K562 (cell line): ENCODE measurements at regions not wholly inside any gene's neighbourhood (a gene's known extent, or its start where the extent isn't known, plus 50 kb on each side); places are given as distances from the start of the nearest gene placed in this dataset.
A peak's percentile ranks its signal among the peaks of the same experiment; 100 is the strongest.

Source experiments
- ATAC-seq: fragments of 200-7000 bp; cut with Tn5 transposase; 3 replicates; pipeline ENCODE4 v1.9.1; 2020; ENCODE audit warnings: moderate library complexity
- BruUV-seq: library from RNA; stranded (reverse); fragments of 400-500 nt; replicated peaks from 2 replicates; lab custom pipeline; 2021; lab: Mats Ljungman, UMichigan
- CTCF ChIA-PET: fragments of 300-600 bp; formaldehyde crosslinking; extraction: SDS; loops from one replicate; lab custom pipeline; 2021; ENCODE audit warnings: low intra/inter-chr PET ratio; lab: Yijun Ruan, JAX
- POLR2A ChIA-PET: fragments of 300-600, 350-650 bp; sonication (Branson Sonifier 250); formaldehyde crosslinking; extraction: SDS; loops from one replicate; lab custom pipeline; 2021; ENCODE audit warnings: antibody characterized with exemption, inconsistent platforms; lab: Yijun Ruan, JAX
- DNase-seq, 4 experiments: peaks; one replicate each; pipeline versions ENCODE4 v3.0.0 to v3.0.0-alpha.2; 2011 to 2018; ENCODE audit warnings: low spot score in 3 of 4, mixed read lengths in 3 of 4; ENCODE audit errors: extremely low read depth in 1 of 4
- FAIRE-seq: peaks from 2 replicates; lab custom pipeline; 2011; peaks lifted over from hg19 to GRCh38; lab: Jason Lieb, UNC
- H2AFZ ChIP-seq: 2 replicates; pipeline ENCODE4 v1.6.0; 2011; ENCODE audit warnings: low read depth, low read length, control low read depth, inconsistent platforms
- H3K27ac ChIP-seq: fragments of 200-600 bp; 3 replicates; pipeline ENCODE4 v1.8.0; 2011; ENCODE audit warnings: low read depth, mild to moderate bottlenecking, control low read depth, inconsistent platforms, low read length, moderate library complexity, mixed read lengths; ENCODE audit errors: extremely low read depth
- H3K27me3 ChIP-seq, 2 experiments: fragments of 300-600 bp in 1 of 2; 2 replicates in 1 of 2; 3 replicates in 1 of 2; pipeline versions ENCODE4 v1.6.0 to v1.8.0; 2011; ENCODE audit warnings: inconsistent platforms in 2 of 2, low read length in 2 of 2, mild to moderate bottlenecking in 1 of 2, mixed read lengths in 1 of 2, moderate library complexity in 1 of 2; ENCODE audit not compliant: control insufficient read depth in 2 of 2, insufficient read depth in 2 of 2
- H3K36me3 ChIP-seq: fragments of 300-600 bp; 3 replicates; pipeline ENCODE4 v1.8.0; 2011; ENCODE audit warnings: mild to moderate bottlenecking, low read length, inconsistent platforms; ENCODE audit not compliant: control insufficient read depth, insufficient read depth
- H3K4me1 ChIP-seq, 2 experiments: fragments of 200-600 bp in 1 of 2; replicated peaks in 1 of 2; 2 replicates in 1 of 2; 3 replicates in 1 of 2; pipeline versions ENCODE4 v1.5.1 to v1.8.0; 2011; ENCODE audit warnings: inconsistent platforms in 2 of 2, low read length in 2 of 2, mild to moderate bottlenecking in 1 of 2, mixed read lengths in 1 of 2, moderate library complexity in 1 of 2; ENCODE audit not compliant: control insufficient read depth in 2 of 2, insufficient read depth in 2 of 2
- H3K4me2 ChIP-seq: 2 replicates; pipeline ENCODE4 v1.6.1; 2011; ENCODE audit warnings: low read length, control low read depth, inconsistent platforms, mixed read lengths; ENCODE audit not compliant: insufficient read depth
- H3K4me3 ChIP-seq: fragments of 200-600 bp; sonication (generic), shearing (Covaris generic); 2 replicates; pipeline ENCODE4 v1.5.1; 2016; ENCODE audit warnings: control low read depth, inconsistent platforms
- H3K79me2 ChIP-seq: fragments of 200-600 bp; 3 replicates; pipeline ENCODE4 v1.8.0; 2011; ENCODE audit warnings: low read length, inconsistent platforms; ENCODE audit not compliant: control insufficient read depth, insufficient read depth
- H3K9ac ChIP-seq, 2 experiments: 2 replicates each; pipeline versions ENCODE4 v1.6.0 to v1.6.1; 2011; ENCODE audit warnings: low read depth in 2 of 2, low read length in 2 of 2, control low read depth in 1 of 2, inconsistent platforms in 1 of 2, mild to moderate bottlenecking in 1 of 2, mixed read lengths in 1 of 2; ENCODE audit not compliant: insufficient read depth in 1 of 2
- H3K9me1 ChIP-seq: one replicate; pipeline ENCODE4 v1.6.0; 2011; ENCODE audit warnings: inconsistent platforms, mild to moderate bottlenecking, low read length, moderate library complexity; ENCODE audit not compliant: control insufficient read depth, insufficient read depth
- H3K9me3 ChIP-seq: replicated peaks from 2 replicates; pipeline ENCODE4 v1.5.1; 2011; ENCODE audit warnings: low read depth, low read length, inconsistent platforms; ENCODE audit not compliant: control insufficient read depth, insufficient read depth
- H4K20me1 ChIP-seq: replicated peaks from 2 replicates; pipeline ENCODE4 v1.6.1; 2011; ENCODE audit warnings: low read length, inconsistent platforms, mixed read lengths; ENCODE audit not compliant: control insufficient read depth, insufficient read depth
- CEBPG ChIP-seq, 3 experiments: fragments of 200-800 bp in 1 of 3; sonication (Bioruptor generic) in 1 of 3; sonication (generic) in 1 of 3; formaldehyde crosslinking in 1 of 3; IDR thresholded peaks in 2 of 3; conservative IDR thresholded peaks in 1 of 3; 2 replicates each; pipeline versions ENCODE4 v1.6.1 to v1.8.0; 2016 to 2022; ENCODE audit warnings: missing compliant biosample characterization in 2 of 3, missing genetic modification characterization in 2 of 3, mild to moderate bottlenecking in 1 of 3, missing genetic modification reagents in 1 of 3
- CREM ChIP-seq: IDR thresholded peaks from 2 replicates; pipeline ENCODE4 v1.6.1; 2014; ENCODE audit warnings: antibody characterized with exemption, low read depth
- FOSL1 ChIP-seq: fragments of 200-800 bp; sonication (Bioruptor generic); conservative IDR thresholded peaks from 2 replicates; pipeline ENCODE4 v1.6.1; 2016; ENCODE audit warnings: missing genetic modification characterization, missing compliant biosample characterization
- GATA2 ChIP-seq: sonication (generic); formaldehyde crosslinking; IDR thresholded peaks from 2 replicates; pipeline ENCODE4 v1.4.0; 2020; ENCODE audit warnings: mild to moderate bottlenecking, missing genetic modification reagents
- WGBS: fragments of 100-300 bp; shearing (Covaris generic); methylation state at CpG from one replicate; pipeline ENCODE4 v1.1.6; 2016; ENCODE audit warnings: low coverage, mixed read lengths; ENCODE audit not compliant: insufficient coverage; ENCODE audit errors: missing lambda C conversion rate; 5-methylcytosine and 5-hydroxymethylcytosine counted together
- in situ Hi-C: fragments of 300-500 bp; cut with MboI; formaldehyde crosslinking; loops from 4 replicates; pipeline ENCODE4 v1.15.0; 2018; ENCODE audit warnings: inconsistent platforms, mixed read lengths
- intact Hi-C: fragments of 100-400 bp; cut with micrococcal nuclease; formaldehyde crosslinking; loops from 2 replicates; pipeline ENCODE4 v1.14.2; 2022
- TF ChIP-seq, protein P1 (sequence below): IDR thresholded peaks from 2 replicates; pipeline ENCODE4 v1.6.1; 2012; ENCODE audit warnings: low read depth, low read length, improper control_type of control experiment, borderline replicate concordance

DNA sequence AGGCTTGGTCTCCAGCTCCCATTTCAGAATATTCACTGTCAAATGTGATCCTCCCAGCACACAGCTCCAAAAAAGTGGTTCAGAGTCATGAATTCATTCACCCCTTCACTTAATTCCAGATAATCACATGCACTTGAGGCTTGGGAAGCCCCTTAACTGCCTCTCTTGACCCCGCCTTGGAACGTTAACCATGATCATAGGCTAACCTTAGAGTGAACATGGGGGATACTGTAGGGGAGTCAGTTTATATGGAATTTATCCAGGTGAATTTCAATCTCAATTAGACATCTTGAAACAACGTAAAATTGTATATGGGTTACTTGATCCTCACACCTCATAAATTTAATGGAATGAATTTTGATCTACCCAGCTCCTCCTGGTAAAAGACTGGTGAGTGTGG is 346.8 kb upstream of the ARID1B start (continued):
- no peak for TF ChIP-seq CEBPG (CRISPR knock-in tag; IDR thresholded peaks at IDR 0.05)
- TF ChIP-seq CEBPG (tag; conservative IDR thresholded peaks at IDR 0.05 in 1 of 2, IDR thresholded peaks at IDR 0.05 in 1 of 2): no peak
- TF ChIP-seq GATA2 (CRISPR knock-in tag): no peak
- TF ChIP-seq CREM: no peak

DNA sequence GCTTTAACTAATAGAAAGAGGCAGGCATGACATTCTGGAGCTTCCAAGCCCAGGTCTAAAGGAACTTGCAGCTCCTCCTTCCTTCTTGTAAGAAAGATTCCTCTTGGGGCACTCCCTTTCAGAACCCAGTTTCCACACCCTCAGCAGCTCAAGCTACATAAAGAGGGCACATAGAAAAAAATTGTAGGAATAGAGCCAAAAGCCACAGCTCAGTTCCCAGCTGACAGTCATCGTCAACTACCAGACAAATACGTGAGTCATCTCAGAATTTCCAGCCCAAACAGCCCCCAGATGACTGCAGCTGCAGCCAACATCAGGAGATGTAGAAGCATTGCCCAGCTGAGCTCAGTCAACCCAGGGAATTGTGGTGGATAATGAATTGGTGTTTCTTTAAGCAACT is 349.8 kb upstream of the ARID1B start:
- FAIRE-seq (no peak), ATAC-seq (no peak), DNase-seq (no peak)
- no peaks in the 10 kb centered on the region for H3K36me3 ChIP-seq
- intact Hi-C loops: no loop called here
- no peaks in the 10 kb centered on the region for H3K9me1 ChIP-seq
- TF ChIP-seq FOSL1: peak; percentile 73
- TF ChIP-seq, protein P1, sequence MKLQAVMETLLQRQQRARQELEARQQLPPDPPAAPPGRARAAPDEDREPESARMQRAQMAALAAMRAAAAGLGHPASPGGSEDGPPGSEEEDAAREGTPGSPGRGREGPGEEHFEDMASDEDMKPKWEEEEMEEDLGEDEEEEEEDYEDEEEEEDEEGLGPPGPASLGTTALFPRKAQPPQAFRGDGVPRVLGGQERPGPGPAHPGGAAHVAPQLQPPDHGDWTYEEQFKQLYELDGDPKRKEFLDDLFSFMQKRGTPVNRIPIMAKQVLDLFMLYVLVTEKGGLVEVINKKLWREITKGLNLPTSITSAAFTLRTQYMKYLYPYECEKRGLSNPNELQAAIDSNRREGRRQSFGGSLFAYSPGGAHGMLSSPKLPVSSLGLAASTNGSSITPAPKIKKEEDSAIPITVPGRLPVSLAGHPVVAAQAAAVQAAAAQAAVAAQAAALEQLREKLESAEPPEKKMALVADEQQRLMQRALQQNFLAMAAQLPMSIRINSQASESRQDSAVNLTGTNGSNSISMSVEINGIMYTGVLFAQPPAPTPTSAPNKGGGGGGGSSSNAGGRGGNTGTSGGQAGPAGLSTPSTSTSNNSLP: no peak
- no peaks in the 10 kb centered on the region for H3K9me3 ChIP-seq
- H3K4me3 ChIP-seq: no peak overlapping the region
- H3K27me3 ChIP-seq: no peaks in the 10 kb centered on the region
- peaks cover 2 to 7% of the 10 kb centered on the region in 2 experiments; a peak in 3 of 5 replicates for H3K4me1 ChIP-seq
- no peak overlapping the region for H2AFZ ChIP-seq
- H3K9ac ChIP-seq: no peak overlapping the region
- CTCF ChIA-PET: no interaction called here
- H3K79me2 ChIP-seq: no peaks in the 10 kb centered on the region
- H4K20me1 ChIP-seq: no peaks in the 10 kb centered on the region
- POLR2A ChIA-PET: interaction anchor here (1.0 kb wide), 1 partner anchor 34 kb away, joined by 3 read pairs; no protein-coding TSS in a partner anchor
- no TSS peak for BruUV-seq
- in situ Hi-C loops: no loop called here
- no peak overlapping the region for H3K27ac ChIP-seq
- no peak overlapping the region for H3K4me2 ChIP-seq
- WGBS: 0% methylated on average over 2 of the region's 2 CpGs
